IMR-90 (cell line): ENCODE measurements at regions not wholly inside any gene's neighbourhood (a gene's known extent, or its start where the extent isn't known, plus 50 kb on each side); places are given as distances from the start of the nearest gene placed in this dataset.

Experiments
- ATAC-seq: fragments of 200-7000 bp; cut with Tn5 transposase; 2 replicates; pipeline ENCODE4 v1.9.1; 2020; ENCODE audit warnings: low read depth, mild to moderate bottlenecking, moderate library complexity
- BruUV-seq: library from RNA; stranded (reverse); fragments of 400-500 nt; replicated peaks from 2 replicates; lab custom pipeline; 2021; lab: Mats Ljungman, UMichigan
- CTCF ChIA-PET: fragments of 300-600 bp; formaldehyde crosslinking; extraction: SDS; loops from one replicate; lab custom pipeline; 2021; ENCODE audit warnings: antibody characterized with exemption; lab: Yijun Ruan, JAX
- POLR2A ChIA-PET: fragments of 300-600 bp; sonication (Branson Sonifier 250); formaldehyde crosslinking; loops from one replicate; lab custom pipeline; 2022; ENCODE audit warnings: antibody characterized with exemption; ENCODE audit not compliant: unreplicated experiment; lab: Charles Lee
- DNase-seq: peaks from one replicate; pipeline ENCODE4 v3.0.0; 2013
- H2AFZ ChIP-seq: replicated peaks from 2 replicates; pipeline ENCODE3; 2013; ENCODE audit warnings: low read length, mild to moderate bottlenecking; ENCODE audit not compliant: poor library complexity
- H2AK5ac ChIP-seq: 2 replicates; pipeline ENCODE4 v1.6.1; 2013; ENCODE audit warnings: low read depth, low read length, inconsistent platforms
- H2AK9ac ChIP-seq: replicated peaks from 2 replicates; pipeline ENCODE3; 2013; ENCODE audit warnings: mild to moderate bottlenecking, low read depth, low read length, moderate library complexity; ENCODE audit not compliant: poor library complexity
- H2BK120ac ChIP-seq: 2 replicates; pipeline ENCODE4 v1.6.1; 2013; ENCODE audit warnings: low read depth, low read length, inconsistent platforms
- H2BK15ac ChIP-seq: 3 replicates; pipeline ENCODE4 v1.6.1; 2013; ENCODE audit warnings: low read depth, low read length, inconsistent platforms
- H2BK20ac ChIP-seq: 2 replicates; pipeline ENCODE4 v1.6.1; 2013; ENCODE audit warnings: low read depth, mild to moderate bottlenecking, inconsistent platforms, low read length, moderate library complexity
- H2BK5ac ChIP-seq: 2 replicates; pipeline ENCODE4 v1.6.1; 2013; ENCODE audit warnings: mild to moderate bottlenecking, low read depth, low read length, inconsistent platforms; ENCODE audit not compliant: poor library complexity, severe bottlenecking
- H3K14ac ChIP-seq: replicated peaks from 2 replicates; pipeline ENCODE4 v1.6.1; 2013; ENCODE audit warnings: low read depth, low read length, inconsistent platforms
- H3K18ac ChIP-seq: 2 replicates; pipeline ENCODE4 v1.6.1; 2013; ENCODE audit warnings: low read depth, low read length, control low read depth
- H3K23ac ChIP-seq: 2 replicates; pipeline ENCODE4 v1.6.1; 2013; ENCODE audit warnings: low read depth, low read length, inconsistent platforms
- H3K27ac ChIP-seq: 2 replicates; pipeline ENCODE4 v1.5.1; 2013; ENCODE audit warnings: mild to moderate bottlenecking, control low read depth, low read length; ENCODE audit not compliant: insufficient read depth
- H3K27me3 ChIP-seq: 2 replicates; pipeline ENCODE4 v1.6.1; 2013; ENCODE audit warnings: low read length; ENCODE audit not compliant: control insufficient read depth, insufficient read depth
- H3K36me3 ChIP-seq: 2 replicates; pipeline ENCODE4 v1.6.1; 2013; ENCODE audit warnings: low read length, mixed read lengths; ENCODE audit not compliant: control insufficient read depth, insufficient read depth
- H3K4ac ChIP-seq: 2 replicates; pipeline ENCODE4 v1.6.1; 2013; ENCODE audit warnings: low read depth, low read length, inconsistent platforms
- H3K4me1 ChIP-seq: 2 replicates; pipeline ENCODE4 v1.6.1; 2013; ENCODE audit warnings: low read length, mixed read lengths; ENCODE audit not compliant: control insufficient read depth, insufficient read depth
- H3K4me2 ChIP-seq: 2 replicates; pipeline ENCODE4 v1.6.1; 2013; ENCODE audit warnings: low read depth, mild to moderate bottlenecking, control low read depth, low read length, moderate library complexity
- H3K4me3 ChIP-seq: 2 replicates; pipeline ENCODE4 v1.5.1; 2013; ENCODE audit warnings: low read depth, mild to moderate bottlenecking, control low read depth, low read length, moderate library complexity; ENCODE audit not compliant: insufficient read depth
- H3K56ac ChIP-seq: 2 replicates; pipeline ENCODE4 v1.6.1; 2013; ENCODE audit warnings: low read length, inconsistent platforms; ENCODE audit not compliant: insufficient read depth; ENCODE audit errors: extremely low read depth
- H3K79me1 ChIP-seq, 2 experiments: 2 replicates each; pipeline ENCODE4 v1.6.1; 2013; ENCODE audit warnings: low read length in 2 of 2, inconsistent platforms in 1 of 2, low read depth in 1 of 2
- H3K9ac ChIP-seq: 2 replicates; pipeline ENCODE4 v1.6.1; 2013; ENCODE audit warnings: low read depth, low read length, control low read depth
- H3K9me1 ChIP-seq: 2 replicates; pipeline ENCODE4 v1.6.1; 2013; ENCODE audit warnings: low read length, inconsistent platforms; ENCODE audit not compliant: insufficient read depth
- H3K9me3 ChIP-seq: 2 replicates; pipeline ENCODE4 v1.6.1; 2013; ENCODE audit warnings: low read length; ENCODE audit not compliant: control insufficient read depth, insufficient read depth
- H4K20me1 ChIP-seq: 2 replicates; pipeline ENCODE4 v1.6.1; 2013; ENCODE audit warnings: low read length, inconsistent platforms; ENCODE audit not compliant: insufficient read depth
- H4K5ac ChIP-seq: 2 replicates; pipeline ENCODE4 v1.6.1; 2013; ENCODE audit warnings: mild to moderate bottlenecking, low read depth, low read length, control low read depth
- H4K8ac ChIP-seq, 2 experiments: 2 replicates each; pipeline ENCODE4 v1.6.1; 2013; ENCODE audit warnings: low read depth in 2 of 2, low read length in 2 of 2, control low read depth in 1 of 2, inconsistent platforms in 1 of 2
- H4K91ac ChIP-seq: 2 replicates; pipeline ENCODE4 v1.6.1; 2013; ENCODE audit warnings: low read depth, low read length, inconsistent platforms; ENCODE audit not compliant: insufficient read depth
- NFE2L2 ChIP-seq: fragments of 150-350 bp; IDR thresholded peaks from 2 replicates; pipeline ENCODE4 v1.6.1; 2016; ENCODE audit warnings: low read depth, mild to moderate bottlenecking, low read length
- WGBS, 2 experiments: methylation state at CpG; one replicate each; pipeline versions ENCODE4 v1.1.5 to v1.1.7; 2013; ENCODE audit warnings: missing lambda C conversion rate in 2 of 2; ENCODE audit not compliant: insufficient read length in 1 of 2; ENCODE audit errors: extremely low coverage in 2 of 2; 5-methylcytosine and 5-hydroxymethylcytosine counted together
- dilution Hi-C: fragments of 300-500 bp; cut with HindIII; formaldehyde crosslinking; loops from one replicate; pipeline ENCODE4 v1.14.3; 2018; ENCODE audit warnings: low sequenced_read_pairs; ENCODE audit not compliant: unreplicated experiment
- in situ Hi-C: fragments of 300-500 bp; cut with MboI; formaldehyde crosslinking; loops from 3 replicates; pipeline ENCODE4 v1.14.3; 2019; ENCODE audit warnings: low sequenced_read_pairs, inconsistent platforms, mixed read lengths
- intact Hi-C: fragments of 100-400 bp; cut with micrococcal nuclease; formaldehyde crosslinking; loops from 2 replicates; pipeline ENCODE4 v1.10.0; 2022

DNA sequence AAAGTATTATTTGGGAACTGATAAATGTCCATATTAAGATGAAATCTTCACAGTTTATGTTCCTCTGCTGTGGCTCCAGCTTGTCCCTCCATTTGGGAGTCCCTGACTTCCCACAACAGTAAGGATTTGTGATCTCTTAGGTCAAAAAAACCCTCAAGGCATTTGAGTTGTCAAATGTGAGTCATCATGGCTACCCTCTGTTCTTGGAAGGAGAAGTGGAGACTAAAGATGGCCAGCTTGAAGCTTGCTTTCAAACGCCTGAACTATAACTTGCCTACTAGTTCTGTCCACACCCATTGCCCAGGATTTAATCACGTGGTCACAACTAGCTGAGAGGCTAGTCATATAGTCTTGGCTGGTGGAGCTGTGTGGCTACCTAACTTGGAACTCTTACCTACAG, 107.8 kb downstream of the CCNG2 start:
- DNase-seq (no peak), ATAC-seq (no peak)
- Histone ChIP-seq H4K20me1 (no peaks in the 10 kb centered on the region), H3K27ac (no peak overlapping the region), H4K91ac (no peak overlapping the region), H3K4ac (no peak overlapping the region), H2BK20ac (no peak overlapping the region), H3K9me1 (no peaks in the 10 kb centered on the region; the same call in 1 of the 2 replicates), H3K27me3 (no peaks in the 10 kb centered on the region), H2BK5ac (no peak overlapping the region), H2BK15ac (no peak overlapping the region), H3K14ac (no peak overlapping the region), H3K4me3 (no peak overlapping the region), H2BK120ac (no peak overlapping the region), H3K56ac (no peak overlapping the region), H4K8ac (no peak overlapping the region), H2AFZ (no peak overlapping the region), H3K4me1 (no peaks in the 10 kb centered on the region), H2AK9ac (no peak overlapping the region), H4K5ac (no peak overlapping the region), H3K23ac (no peak overlapping the region), H3K9me3 (no peaks in the 10 kb centered on the region), H3K79me1 (no peaks in the 10 kb centered on the region), H3K36me3 (no peaks in the 10 kb centered on the region), H3K9ac (no peak overlapping the region), H3K18ac (no peak overlapping the region), H2AK5ac (no peak overlapping the region), H3K4me2 (no peak overlapping the region)
- intact Hi-C loops = no loop called here
- in situ Hi-C loops = no loop called here
- dilution Hi-C loops = no loop called here
- POLR2A ChIA-PET = no interaction called here
- WGBS, 2 experiments = no CpG with 5 or more reads among the region's 2 CpGs
- CTCF ChIA-PET = no interaction called here
- TF ChIP-seq NFE2L2 = no peak
- no TSS peak for BruUV-seq
